ENCODE measurements at regions not wholly inside any gene's neighbourhood (a gene's known extent, or its start where the extent isn't known, plus 50 kb on each side); places are given as distances from the start of the nearest gene placed in this dataset.

DNA sequence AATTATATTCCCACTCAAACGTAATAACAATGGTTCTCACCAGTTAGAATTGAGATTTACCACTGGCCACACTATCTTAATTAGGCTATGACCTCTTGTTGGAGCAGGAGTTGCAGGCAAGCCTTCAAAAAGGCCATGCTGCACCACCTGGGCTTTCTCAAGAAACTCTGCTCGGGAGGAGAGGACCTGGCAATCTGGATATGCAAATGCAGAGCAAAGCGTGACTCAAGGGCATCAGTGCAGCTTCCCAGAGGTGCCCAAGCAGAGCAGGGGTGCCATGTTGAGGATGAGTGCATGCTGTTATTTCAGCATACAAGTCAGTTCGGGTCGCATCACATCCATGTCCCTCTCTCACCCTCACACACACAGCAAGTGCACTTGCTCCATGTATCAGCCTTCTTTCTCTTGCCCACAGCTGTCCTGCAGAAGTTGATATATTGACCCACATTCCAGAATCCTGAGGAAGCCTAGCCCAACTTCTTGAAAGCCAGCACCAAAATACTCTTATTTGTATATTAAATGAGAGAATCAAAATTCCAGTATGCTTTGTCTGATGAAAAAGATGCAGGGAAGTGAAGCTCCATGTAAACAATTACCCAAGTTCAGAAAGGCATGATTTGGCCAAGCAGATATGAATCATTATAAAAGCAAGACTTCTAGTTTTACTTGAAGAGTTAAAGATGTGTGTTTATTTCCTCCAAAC is 55.7 kb upstream of the IL6 start:
- TF ChIP-seq TCF7L2 (IDR thresholded peaks at IDR 0.05; ENCODE audit: low read depth, low read length): no peak
- TF ChIP-seq, protein P1, sequence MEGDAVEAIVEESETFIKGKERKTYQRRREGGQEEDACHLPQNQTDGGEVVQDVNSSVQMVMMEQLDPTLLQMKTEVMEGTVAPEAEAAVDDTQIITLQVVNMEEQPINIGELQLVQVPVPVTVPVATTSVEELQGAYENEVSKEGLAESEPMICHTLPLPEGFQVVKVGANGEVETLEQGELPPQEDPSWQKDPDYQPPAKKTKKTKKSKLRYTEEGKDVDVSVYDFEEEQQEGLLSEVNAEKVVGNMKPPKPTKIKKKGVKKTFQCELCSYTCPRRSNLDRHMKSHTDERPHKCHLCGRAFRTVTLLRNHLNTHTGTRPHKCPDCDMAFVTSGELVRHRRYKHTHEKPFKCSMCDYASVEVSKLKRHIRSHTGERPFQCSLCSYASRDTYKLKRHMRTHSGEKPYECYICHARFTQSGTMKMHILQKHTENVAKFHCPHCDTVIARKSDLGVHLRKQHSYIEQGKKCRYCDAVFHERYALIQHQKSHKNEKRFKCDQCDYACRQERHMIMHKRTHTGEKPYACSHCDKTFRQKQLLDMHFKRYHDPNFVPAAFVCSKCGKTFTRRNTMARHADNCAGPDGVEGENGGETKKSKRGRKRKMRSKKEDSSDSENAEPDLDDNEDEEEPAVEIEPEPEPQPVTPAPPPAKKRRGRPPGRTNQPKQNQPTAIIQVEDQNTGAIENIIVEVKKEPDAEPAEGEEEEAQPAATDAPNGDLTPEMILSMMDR (IDR thresholded peaks at IDR 0.05): no peak
- TF ChIP-seq, protein P2, sequence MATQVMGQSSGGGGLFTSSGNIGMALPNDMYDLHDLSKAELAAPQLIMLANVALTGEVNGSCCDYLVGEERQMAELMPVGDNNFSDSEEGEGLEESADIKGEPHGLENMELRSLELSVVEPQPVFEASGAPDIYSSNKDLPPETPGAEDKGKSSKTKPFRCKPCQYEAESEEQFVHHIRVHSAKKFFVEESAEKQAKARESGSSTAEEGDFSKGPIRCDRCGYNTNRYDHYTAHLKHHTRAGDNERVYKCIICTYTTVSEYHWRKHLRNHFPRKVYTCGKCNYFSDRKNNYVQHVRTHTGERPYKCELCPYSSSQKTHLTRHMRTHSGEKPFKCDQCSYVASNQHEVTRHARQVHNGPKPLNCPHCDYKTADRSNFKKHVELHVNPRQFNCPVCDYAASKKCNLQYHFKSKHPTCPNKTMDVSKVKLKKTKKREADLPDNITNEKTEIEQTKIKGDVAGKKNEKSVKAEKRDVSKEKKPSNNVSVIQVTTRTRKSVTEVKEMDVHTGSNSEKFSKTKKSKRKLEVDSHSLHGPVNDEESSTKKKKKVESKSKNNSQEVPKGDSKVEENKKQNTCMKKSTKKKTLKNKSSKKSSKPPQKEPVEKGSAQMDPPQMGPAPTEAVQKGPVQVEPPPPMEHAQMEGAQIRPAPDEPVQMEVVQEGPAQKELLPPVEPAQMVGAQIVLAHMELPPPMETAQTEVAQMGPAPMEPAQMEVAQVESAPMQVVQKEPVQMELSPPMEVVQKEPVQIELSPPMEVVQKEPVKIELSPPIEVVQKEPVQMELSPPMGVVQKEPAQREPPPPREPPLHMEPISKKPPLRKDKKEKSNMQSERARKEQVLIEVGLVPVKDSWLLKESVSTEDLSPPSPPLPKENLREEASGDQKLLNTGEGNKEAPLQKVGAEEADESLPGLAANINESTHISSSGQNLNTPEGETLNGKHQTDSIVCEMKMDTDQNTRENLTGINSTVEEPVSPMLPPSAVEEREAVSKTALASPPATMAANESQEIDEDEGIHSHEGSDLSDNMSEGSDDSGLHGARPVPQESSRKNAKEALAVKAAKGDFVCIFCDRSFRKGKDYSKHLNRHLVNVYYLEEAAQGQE (IDR thresholded peaks at IDR 0.05; ENCODE audit: insufficient read depth in 1 of 2, low read depth in 2 of 2, low read length in 1 of 2): no peak
- TF ChIP-seq POLR2AphosphoS5 (IDR thresholded peaks at IDR 0.05; ENCODE audit: low read depth, low read length): no peak
